ENCODE measurements at regions not wholly inside any gene's neighbourhood (a gene's known extent, or its start where the extent isn't known, plus 50 kb on each side); places are given as distances from the start of the nearest gene placed in this dataset.

DNA sequence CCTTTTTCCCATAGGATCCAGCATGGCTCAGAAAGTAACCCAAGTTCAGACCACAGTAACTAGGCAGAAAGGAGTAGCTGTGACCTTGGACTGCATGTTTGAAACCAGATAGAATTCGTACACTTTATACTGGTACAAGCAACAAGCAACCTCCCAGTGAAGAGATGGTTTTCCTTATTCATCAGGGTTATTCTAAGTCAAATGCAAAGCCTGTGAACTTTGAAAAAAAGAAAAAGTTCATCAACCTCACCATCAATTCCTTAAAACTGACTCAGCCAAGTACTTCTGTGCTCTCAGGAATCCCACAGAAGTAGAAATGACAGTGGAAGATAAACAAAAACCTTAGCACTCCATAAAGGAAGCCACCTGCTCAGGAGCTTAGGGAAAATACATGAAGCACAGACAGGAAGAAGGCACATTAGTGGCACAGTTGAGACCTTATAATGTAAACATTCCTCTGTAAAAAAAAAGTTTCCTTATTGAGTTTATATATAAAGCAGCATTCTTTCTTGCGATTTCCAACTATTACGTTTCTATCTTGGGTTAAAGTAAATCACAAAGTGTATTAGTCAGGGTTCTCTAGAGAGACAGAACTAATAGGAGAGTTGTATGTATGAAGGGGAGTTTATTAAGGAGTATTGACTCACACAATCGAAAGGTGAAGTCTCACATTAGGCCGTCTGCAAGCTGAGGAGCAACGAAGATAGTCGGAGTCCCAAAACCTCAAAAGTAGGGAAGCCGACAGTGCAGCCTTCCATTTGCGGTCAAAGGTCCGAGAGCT lies 398.4 kb downstream of the DAD1 start:
- TF ChIP-seq, protein P1, sequence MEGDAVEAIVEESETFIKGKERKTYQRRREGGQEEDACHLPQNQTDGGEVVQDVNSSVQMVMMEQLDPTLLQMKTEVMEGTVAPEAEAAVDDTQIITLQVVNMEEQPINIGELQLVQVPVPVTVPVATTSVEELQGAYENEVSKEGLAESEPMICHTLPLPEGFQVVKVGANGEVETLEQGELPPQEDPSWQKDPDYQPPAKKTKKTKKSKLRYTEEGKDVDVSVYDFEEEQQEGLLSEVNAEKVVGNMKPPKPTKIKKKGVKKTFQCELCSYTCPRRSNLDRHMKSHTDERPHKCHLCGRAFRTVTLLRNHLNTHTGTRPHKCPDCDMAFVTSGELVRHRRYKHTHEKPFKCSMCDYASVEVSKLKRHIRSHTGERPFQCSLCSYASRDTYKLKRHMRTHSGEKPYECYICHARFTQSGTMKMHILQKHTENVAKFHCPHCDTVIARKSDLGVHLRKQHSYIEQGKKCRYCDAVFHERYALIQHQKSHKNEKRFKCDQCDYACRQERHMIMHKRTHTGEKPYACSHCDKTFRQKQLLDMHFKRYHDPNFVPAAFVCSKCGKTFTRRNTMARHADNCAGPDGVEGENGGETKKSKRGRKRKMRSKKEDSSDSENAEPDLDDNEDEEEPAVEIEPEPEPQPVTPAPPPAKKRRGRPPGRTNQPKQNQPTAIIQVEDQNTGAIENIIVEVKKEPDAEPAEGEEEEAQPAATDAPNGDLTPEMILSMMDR (conservative IDR thresholded peaks at IDR 0.05 in 1 of 2, IDR thresholded peaks at IDR 0.05 in 1 of 2; ENCODE audit: extremely low read depth in 1 of 2, insufficient read depth in 1 of 2, low read depth in 1 of 2, low read length in 2 of 2): no peak
- no peak for TF ChIP-seq EZH2 (IDR thresholded peaks at IDR 0.05; ENCODE audit: borderline replicate concordance, low read length)
